Daoy (cell line): ENCODE measurements at regions not wholly inside any gene's neighbourhood (a gene's known extent, or its start where the extent isn't known, plus 50 kb on each side); places are given as distances from the start of the nearest gene placed in this dataset.

Source experiments
- DNase-seq: peaks from one replicate; pipeline ENCODE4 v3.0.0-alpha.2; 2015; ENCODE audit warnings: low read depth

DNA sequence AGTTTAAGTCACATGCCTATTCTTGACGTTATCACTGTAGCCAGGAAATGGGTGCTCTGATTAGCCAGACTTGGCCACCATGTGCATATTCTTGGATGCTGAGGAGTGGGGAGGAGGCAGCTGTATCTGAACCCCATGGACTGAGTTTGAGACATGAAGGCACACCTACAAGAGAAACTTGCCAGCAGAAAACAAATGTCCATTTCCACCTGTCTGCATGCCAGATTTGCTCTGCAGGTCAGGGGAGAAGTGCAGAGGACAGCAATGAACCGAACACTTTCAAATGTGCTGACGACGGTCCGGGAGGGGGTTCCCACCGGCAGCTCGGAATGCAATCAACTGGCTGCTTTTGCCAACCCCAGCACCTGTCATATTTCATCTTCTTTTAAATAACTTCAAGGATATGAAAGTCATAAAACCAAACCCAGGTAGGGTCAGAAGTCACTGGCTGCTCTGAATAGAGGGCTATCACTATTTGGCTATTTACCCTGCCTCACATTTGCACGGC is 287.8 kb upstream of the N4BP1 start:
- no peak for DNase-seq

DNA sequence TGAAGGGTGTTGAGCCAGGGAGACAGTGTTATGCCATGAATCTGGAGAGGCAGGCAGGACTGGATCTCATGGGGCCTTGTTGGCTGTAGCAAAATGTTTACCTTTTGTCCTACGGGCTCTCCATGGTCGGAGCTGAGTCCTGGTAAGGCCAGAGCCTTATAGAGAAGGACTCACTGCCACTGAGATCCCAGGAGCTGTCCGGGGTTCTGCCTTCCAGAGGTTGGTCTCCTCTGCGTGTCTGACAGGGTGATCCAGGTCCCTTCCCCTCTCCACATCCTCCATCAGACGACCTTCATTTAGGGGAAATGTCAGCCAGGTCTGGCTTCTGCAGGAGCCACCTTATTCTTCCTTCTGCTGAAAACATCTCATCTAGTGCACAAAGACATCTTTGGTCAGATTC is 285.2 kb upstream of the N4BP1 start:
- DNase-seq: no peak

DNA sequence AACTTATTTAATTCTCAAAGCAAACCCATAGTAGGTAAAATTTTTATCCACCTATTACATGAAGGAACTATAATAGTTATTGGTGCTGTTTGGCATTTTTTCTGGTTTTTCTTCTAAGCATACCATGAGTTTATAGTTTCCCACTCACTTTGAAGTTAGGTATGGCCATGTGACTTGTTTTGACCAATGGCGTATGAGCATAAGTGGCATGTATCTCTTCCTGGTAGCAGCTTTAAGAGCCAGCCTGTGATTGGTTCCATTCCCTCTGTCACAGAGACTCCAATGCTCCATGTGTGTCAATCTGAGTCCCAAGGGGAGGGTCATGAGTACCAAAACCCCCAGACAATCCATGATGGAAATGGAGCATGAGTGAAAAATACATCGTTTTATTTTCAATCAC is 282.9 kb upstream of the N4BP1 start:
- no peak for DNase-seq

DNA sequence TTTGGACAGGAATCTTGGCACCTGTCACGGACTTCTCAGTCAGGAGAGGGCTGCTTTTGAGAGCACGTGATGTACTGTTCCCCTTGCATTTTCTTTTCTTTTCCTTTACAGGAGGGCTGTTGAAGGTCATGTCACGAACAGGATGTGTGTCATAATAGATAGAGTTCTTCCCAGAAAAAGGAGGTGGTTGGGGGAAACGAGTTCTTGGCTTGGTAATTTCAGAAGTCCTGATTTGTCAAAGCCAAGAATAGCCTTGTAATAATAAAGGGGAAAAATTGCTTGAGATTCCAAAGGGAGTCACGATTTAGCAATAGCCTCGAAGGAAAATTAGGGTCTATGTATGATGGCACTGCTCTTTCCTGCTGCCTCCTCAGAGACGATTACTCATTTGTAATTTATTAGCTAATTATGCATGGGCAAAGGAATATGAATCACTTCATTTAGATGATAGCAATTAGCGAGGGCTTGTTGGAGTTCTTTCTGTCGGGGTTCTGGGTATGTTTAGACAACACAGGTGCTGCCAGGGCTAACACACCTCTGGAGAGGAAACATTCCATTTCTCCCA is 277.7 kb upstream of the N4BP1 start:
- DNase-seq: peak; percentile 5

DNA sequence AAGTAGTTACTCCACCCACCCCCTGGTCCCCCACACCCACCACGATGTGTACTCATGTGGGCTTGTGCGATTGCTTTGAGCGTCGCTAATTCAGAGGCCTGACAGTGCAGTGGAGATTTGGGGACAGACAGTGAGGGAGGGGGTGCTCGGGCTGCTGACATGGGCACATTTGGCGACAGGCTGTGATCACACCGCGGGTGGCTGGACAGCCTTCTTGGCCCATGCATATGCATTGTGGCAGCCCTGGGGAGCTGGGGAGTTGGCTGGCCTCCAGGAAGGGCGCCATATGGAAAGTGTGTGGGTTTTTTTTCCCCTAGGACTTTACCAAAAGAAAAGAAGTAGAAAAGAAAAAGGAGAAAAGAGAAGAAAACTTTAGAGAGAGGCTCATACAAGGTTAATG is 275.5 kb upstream of the N4BP1 start:
- no peak for DNase-seq

DNA sequence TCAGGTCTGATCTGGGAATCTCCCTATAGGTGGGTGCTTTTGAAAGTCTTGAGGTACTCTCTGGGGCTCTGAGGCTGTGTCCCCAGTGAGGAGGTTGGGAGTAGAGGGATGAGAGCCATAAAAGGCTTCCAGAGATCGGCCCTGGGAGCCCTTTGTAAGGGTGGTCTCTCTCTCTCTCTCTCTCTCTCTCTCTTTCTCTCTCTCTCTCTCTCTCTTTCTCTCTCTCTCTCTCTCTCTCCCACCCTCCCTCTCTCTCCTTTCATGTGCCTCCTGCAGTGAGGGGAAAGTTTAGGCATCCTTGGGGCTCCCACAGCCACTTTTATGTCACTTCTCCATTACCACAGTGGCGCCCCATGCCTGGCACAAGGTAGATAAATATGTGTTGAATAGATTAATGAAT is 271.3 kb upstream of the N4BP1 start:
- no peak for DNase-seq

DNA sequence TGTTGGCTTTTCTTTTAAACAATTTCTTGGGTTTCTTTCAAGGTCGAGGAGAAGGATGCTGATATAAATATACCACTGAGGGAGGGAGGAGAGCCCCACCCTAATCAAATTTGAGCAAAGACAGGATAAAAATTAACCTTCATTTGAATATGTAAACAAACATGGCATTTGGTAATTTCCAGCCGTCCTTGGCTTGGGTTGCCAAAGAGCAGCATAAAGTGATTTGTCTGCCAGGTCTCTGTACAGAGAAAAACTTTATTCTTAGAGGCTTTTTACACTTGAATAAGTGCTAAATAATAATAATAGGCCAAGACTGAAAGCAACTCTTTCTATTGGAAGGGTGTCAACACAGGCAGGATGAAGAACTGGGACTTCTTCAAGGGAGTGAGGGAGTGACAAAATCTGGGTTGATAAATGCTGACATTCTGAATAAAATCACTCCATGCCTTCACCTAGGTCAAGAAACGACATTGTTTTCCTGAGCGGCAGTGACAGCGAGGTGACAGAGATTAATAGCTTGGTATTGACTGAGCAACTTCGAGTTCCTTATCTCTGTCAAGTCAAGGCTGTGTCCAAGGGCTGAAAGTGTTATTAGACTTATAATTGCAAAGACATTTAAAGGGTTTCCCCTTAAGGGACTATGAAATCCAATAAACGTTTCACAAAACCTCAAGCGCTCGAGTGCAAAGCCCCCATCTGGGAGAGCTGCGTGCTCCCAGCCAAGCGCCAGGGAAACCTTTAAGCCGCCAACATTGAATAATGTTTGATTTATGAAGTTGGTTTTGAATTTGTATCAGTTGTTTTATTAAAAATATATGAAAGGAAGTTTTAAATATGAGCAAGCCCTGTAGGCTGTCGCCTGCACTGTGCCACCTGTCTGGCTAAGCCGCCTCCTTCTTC is 269.5 kb upstream of the N4BP1 start:
- DNase-seq: no peak

DNA sequence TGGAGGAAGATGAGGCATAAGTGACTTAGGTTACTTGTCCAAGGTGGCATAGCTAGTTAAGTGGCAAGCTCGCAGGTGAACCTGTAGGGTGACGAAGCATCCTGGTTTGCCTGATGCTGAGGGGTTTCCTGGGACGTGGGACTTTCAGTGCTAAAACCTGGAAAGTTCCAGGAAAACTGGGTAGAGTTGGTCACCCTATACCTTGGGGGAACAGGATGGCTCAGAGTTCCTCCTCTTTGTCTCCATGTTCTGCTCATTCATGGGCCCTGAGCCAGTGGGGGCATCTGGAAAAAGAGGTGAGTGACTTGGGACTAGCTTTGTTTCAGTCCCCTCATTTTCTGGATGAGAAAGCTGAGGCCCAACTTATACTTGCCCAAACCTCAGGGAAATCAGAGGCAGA is 268.0 kb upstream of the N4BP1 start:
- DNase-seq: no peak

DNA sequence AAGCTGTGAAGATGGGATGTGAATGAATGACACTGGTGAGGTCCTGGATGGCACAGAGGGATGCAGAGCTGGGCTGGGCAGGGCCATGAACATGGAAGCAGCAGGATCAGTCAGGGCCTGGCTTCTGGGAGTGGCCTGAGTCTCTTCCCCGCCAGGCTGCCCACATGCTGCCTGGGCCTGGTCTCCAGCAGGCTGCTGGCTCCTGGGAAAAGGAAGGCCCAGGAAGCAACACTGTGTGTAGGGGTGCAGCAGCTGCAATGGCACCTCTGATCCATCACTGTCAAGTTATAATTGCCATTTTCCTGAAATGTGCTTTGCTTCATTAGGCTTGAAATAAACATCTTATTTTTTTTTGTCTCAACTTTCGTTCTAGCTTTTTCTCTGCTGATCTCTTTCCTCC is 260.2 kb upstream of the N4BP1 start:
- no peak for DNase-seq

DNA sequence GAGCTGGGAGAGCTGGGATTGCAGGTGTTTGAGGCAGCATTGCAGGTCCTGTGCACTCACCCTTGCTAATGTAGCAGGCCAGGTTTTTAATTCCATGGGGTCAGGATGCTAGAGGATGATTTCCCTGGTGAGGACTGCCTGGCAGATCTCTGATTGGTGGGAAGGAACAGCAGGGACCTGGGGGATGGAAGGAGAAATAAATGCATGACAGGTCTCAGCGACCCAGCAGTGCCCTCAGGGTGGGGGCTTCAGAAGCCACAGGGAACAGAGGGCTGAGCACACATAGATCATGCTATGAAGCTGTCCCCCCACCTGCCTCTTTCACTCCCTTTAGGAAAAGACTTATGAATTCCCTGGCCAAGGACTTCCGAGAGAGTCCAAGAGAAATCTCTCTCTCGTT is 255.5 kb upstream of the N4BP1 start:
- no peak for DNase-seq

DNA sequence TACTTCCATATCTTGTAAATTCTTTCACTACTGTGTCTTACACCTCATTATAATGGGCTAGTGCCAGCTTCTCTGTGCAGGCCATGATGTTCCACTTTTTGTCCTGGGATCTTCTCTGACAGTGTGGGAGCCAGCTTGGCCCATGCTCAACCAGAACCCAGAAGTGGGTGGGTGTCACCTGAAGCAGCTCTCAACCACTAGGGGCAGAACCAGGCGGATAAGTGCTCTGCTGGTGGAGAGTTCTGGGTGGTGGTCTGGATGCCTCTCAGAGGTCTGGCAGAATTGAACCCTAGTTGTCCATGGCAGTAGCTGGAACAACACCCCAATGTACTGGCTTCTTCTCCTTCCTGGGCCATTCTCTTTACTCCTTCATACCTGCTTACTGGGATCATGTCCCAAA is 254.1 kb upstream of the N4BP1 start:
- no peak for DNase-seq

DNA sequence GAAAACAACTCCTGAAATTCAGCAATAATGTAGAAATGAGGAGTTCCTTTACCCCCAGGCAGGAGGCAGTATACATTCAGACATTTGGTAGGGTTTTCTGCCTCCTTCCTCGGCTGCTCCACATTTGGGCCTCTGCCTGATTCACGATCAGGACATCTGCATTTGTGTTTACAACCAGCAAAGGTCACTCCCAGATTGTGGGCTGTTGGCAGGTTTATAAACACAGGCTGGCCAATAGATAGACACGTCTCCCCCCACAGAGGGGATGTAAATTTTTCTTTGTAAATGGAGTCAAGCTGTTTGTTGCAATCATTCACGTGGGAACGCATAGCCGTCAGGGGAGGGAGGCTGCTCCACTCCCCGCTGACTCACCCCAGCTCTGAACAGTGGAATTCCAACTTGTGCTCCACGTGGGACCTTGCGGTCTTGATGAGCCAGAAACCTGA is 252.1 kb upstream of the N4BP1 start:
- peak; percentile 54 for DNase-seq

DNA sequence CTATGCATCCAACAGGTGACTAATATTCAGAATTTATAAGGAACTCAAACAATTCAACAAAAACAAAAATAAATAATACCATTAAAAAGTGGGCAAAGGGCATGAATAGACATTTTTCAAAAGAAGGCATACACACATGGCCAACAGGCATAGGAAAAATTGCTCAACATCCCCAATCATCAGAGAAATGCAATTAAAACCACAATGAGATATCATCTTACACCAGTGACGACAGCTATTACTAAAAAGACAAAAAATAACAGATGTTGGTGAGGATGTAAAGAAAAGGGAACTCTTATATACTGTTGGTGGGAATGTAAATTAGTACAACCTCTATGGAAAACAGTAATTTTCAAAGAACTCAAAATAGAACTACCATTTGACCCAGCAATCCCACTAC is 250.4 kb upstream of the N4BP1 start:
- no peak for DNase-seq

DNA sequence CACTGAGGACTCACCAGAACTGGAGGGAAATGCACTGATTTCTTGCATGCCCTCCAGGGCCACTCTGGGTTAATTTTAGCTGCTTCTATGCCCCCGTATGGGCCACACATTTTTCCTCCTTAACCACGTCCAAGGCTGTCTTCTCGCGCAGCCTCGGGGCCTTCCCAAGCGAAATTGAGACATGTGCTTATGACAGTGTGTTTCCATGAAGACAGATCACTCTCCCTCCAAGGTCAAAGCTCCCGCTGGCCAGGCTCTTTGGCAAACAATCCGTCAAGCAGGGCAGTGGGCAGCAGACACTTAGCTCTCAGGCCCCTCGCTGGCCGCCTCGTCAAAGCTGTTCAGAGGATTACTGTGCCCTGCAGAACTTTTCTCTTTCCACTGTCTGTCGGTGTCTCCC is 243.0 kb upstream of the N4BP1 start:
- DNase-seq: no peak

DNA sequence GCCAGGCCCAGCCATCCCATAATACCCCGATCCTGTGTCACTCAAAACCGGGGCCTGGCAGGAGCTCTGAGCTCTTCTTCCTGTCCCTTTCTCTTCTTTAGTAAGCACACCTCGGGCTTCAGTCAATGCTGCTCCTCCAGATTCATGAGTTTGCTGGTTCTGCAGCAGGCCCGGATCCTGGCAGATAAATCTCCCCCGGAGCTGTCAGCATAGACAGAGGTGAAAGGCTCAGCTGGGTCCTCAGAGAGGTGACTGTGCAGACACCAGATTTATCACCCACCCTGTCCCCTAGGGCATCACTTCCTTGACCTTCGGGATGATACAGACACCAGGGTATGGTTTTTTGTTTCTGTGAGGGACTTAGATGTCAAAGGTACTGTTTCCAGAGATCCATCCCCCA is 242.5 kb upstream of the N4BP1 start:
- no peak for DNase-seq

DNA sequence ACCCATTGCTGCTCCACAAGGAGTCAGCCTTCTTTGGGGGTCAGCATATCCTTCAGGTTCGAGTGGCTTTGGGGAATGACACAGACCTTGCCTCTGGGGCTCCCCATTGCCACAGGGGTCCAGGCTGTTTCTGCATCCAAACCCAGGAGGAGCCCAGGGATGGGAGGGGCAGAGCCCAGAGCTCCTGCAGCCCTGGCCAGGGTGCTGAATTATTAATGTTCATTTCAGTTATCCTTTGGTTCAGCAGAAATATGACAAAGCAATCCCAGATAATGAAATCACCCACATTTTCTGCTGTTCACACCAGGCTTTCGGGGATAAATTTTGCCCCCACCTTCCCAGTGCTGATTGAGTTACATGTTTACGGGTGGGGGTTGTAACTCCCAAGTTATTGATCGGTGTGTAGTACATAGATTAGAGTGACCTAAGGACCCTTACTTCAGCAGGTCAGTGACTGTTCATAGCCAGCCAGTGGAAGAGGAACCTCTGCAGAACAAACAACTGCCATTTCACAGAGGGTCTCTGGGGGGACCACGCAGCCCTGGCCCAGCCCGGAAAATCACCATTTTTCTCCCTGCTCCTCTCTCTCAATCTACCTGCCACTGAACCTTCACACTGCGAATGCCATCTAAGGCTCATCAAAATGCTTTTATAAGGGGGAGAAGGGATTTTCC is 240.3 kb upstream of the N4BP1 start:
- no peak for DNase-seq

DNA sequence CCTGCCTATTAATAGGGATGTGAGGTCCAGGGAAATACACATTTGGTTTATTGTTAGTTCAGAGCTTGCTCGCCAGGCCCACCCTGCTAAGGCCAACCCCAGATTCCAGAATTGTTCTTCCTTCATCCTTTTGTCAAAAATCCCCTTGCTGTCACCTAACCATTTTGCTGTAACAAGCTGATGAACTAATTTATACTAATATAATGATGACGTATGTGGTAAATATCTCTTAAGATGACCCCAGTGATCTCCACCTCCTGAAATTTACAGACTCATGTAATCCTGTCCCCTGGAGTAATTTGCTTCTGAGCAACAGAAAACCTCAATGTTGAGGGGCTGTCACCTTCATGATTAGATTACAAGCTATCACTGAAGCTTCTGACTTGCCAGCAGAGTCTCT is 236.3 kb upstream of the N4BP1 start:
- DNase-seq: no peak

DNA sequence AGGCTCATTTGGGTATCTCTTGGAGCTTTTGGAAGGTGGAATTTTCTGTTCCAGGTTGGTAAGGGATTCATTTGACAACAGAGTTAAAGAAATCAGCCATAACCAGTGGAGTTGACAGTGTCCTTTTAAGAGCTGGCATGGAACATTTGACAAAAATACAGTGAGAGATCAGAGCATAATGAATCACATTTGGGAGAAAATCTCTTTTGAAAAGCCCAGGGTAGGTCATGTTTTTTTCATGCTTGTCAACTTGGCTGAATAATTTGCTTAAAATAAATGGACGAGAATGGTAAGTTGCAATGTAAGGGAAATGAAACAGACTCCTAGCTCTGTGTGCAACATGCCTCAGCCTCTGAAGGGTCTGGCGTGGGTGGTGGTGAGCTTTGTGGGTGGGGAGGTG is 235.3 kb upstream of the N4BP1 start:
- no peak for DNase-seq

DNA sequence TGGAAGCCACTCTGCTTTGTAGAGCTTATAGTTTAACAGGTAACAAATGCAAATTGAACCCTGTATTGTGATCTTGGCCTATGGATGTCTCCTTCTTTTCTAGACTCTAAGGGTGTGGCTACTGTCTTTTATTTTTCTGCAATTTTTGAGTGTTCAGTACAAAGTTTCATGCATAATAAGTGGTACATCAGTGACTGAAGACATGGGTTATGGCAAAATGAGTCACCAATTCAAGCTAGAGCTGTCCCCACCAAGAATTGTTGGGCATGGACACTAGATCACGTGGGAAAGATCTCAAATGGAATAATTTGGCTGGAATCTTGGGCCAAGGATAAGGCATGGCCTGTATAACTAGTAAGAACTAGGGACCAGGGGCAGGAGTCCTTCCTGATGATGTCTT is 228.4 kb upstream of the N4BP1 start:
- no peak for DNase-seq

DNA sequence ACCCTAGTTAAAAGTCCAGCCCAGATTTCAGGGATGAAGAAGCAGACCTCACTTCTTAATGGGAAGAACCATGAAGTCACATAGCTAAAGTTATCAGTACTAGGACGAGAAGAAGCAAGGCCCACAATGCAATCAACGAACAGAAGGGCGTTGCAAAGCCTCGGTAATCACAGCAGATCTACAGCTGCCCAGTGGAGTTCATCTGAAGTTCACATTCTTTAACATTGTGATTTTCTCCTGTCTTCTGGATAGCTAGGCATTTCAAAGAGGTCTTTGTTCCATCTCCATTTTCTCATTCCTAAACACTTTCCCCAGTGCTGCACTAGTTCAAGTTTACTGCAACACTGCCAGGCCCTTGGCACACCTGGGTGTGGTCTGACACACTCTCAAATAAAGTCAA is 226.7 kb upstream of the N4BP1 start:
- DNase-seq: no peak

DNA sequence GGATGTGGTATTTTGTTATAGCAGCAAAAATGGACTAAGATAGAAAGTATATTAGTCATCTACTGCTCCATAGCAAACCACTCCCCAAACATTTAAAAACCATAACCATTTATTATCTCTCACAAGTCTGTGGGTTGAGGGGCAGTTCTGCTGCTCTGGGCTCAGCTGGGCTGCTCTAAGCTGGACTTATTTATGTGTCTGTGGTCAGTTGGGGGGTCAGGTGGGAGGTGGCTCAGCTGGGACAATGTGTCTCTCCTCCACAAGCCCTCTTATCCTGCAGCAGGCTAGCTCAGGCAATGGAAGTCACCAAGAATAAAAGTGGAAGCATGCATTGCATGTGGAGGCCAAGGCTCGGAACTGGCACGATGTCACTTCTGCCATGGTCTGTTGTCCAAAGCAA is 226.1 kb upstream of the N4BP1 start:
- DNase-seq: no peak

DNA sequence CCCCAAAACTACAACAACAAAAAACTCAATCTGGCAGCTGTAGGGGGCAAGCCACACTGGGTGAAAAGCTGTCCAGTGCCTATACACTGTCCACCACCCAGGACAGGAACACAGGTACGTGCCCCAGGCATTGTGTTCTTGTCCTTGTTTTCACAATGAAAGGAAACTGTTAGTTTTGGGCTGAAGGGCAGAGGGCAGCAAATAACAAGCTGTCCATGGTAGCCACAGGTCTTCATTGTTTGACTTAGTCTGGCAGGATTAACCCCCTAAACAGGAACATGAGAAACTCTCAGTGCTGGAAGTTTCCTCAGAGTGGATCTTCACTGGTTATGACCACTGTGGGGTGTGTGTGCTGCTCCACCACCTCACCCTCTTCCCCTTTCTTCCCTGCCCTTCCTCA is 224.6 kb upstream of the N4BP1 start:
- DNase-seq: no peak

DNA sequence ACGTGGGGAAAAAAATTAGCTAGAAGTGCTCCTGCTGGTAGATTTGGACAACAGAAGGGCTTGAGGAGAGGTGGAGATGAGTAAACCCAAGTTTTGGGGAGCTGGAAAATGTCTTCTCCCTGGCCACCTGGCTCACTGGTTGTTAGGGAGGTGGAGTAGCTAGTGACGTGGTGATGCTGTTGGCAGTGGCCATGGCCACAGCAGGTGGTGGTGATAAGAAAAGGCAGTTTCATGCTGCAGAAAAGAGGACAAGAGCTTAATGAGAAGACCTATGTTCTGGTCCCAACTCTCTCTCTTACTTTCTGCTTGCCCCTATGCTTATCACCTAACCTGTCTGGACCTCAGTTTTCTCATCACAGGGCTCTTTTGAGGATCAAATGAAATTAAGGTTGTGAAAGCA is 223.5 kb upstream of the N4BP1 start:
- no peak for DNase-seq
